ENCODE measurements at regions not wholly inside any gene's neighbourhood (a gene's known extent, or its start where the extent isn't known, plus 50 kb on each side); places are given as distances from the start of the nearest gene placed in this dataset.
A peak's percentile ranks its signal among the peaks of the same experiment; 100 is the strongest.
"Not testable (repeated sequence)": the region's sequence is repeated elsewhere in the genome, so short reads cannot be mapped to it uniquely, and the experiment has no call there.

DNA sequence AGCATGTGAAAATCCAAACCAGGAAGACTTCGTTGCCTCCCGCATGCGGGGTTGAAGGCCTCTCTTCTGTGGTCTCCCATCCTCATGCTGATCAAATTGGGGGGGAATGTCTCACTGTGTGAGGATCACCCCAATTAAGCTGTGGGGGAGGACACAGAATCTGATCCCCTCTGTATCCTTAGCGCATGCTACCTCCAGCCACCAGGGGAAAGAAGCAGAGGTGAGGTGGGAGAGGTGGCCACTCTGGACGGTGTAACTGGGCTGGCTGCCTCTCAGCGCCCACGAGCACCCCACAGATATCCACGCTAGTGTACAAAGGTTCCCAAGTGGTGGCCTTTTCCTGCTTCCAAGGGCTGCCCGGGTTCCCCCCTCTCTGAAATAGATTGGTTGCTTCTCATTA, 177.6 kb upstream of the PLGLB1 start:
- DNase-seq: not testable (repeated sequence)

DNA sequence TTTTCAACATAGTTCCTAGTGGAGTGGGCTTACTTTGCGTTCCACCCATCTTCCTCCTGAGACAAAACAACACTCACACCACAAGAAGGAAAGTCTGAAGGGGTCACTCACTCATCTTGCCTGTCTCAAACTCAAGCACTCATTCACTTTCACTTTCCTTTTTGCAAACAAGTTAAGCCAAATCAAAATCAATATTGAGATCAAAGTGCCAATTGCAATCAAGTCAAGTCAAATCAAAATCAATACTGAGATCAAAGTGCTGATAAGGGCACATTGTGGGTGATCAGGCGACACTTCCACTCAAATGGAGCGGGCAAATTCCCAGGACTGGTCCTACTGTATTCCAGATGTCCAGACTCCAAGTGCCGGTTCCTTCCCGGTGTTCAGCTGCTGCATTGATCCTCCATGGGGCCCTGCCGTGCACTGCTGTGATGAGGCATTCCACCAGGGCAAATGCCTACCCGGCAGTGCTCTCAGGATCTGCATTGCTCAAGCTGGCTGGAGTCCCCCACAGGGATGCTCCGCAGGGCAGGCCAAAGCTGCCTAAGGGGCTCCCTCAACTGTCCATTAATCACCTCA, 183.0 kb upstream of the PLGLB1 start:
- not testable (repeated sequence) for DNase-seq

DNA sequence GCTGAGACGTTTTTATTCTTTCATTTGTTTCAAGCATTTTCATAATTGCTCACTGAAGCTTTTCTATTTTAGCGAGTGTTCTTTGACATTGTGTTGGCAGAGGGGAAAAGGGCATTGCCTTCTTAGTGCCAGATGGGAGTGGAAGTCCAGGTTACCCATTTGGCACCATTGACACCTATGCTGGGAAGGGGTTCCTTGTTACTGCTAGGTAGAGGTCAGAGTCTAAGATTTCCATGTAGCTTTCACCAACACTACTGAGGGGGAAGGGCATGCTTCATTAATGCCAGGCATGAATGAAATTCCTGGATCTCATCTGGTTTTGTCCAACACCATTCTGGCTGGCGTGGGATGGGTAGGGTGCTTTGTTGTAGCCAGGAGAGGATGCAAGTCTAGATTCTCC, 191.3 kb upstream of the PLGLB1 start:
- not testable (repeated sequence) for DNase-seq

DNA sequence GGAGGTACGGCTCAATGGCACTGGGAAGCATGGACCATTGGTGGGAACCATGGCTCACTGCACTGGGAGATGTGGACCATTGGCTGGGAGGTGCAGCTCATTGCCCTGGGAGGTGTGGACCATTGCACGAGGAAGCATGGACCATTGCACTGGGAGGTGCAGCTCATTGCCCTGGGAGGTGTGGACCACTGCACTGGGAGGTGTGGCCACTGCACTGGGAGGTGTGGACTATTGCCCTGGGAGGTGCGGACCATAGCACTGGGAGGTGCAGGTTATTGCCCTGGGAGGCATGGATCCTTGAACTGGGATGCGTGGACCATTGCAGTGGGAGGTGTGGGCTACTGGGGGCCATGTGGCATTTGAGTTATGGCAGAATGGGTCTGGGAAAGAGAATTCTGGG, 195.4 kb upstream of the PLGLB1 start:
- not testable (repeated sequence) for DNase-seq

DNA sequence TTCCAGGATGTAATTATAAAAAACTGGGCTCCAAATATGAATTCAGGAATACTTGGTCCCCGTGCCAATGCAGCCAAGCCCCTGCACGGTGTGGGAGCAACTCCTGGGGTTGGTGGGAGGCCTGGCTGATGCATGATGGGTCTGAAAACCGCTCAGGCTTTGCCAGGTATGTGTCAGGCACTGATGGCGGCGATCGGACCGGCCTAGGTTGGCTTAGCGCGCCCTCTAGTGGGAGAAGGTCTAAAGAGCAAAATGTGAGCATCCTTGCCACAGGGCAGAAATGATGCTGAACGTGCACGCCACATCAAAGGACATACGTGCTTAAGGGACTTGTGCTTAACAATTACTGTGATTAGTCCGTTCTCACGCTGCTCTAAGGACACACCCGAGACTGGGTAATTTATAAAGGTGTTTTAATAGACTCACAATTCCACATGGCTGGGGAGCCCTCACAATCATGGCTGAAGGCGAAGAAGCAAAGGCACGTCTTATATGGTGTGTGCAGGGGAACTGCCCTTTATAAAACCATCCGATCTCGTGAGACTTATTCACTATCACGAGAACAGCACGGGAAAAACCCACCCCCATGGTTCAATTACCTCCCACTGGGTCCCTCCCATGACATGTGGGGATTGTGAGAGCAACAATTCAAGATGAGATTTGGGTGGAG, 196.2 kb upstream of the PLGLB1 start:
- not testable (repeated sequence) for DNase-seq

DNA sequence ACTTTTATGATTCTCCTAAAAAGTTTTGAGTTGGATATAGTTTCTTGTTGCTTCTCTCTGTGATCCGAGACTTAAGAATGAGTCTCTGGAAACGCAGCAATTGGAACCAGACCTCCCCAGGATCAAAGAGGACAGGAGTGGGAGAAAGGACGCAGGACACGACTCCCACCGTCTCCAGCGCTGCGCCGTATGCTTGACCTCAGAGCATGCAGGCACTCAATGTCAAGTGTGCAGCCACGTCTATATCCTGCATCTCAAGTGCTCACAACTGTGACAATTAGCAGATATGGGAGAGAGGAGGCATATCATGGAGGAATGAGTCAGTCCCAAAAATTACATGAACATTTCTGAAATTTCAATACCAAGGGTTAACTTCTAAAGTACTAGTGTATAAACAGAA, 199.0 kb upstream of the PLGLB1 start:
- not testable (repeated sequence) for DNase-seq

DNA sequence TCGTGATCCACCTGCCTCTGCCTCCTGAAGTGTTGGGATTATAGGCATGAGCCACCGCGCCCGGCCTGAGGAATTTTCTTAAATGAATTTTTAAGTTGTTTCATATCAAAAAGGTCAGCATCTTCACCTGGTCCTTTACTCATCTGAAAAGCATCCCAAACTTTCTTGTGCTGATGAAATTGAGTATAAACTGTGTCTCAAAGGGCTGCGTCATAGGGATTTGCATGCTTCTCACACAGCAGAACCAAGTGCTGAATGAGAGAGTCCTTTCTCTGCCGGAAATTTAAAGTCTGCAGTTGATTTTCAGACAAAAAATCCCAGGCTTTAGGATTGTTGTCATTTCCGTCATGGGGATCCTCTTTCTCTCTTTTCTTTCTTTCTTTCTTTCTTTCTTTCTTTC, 200.5 kb upstream of the PLGLB1 start:
- peak; percentile 88 for DNase-seq

DNA sequence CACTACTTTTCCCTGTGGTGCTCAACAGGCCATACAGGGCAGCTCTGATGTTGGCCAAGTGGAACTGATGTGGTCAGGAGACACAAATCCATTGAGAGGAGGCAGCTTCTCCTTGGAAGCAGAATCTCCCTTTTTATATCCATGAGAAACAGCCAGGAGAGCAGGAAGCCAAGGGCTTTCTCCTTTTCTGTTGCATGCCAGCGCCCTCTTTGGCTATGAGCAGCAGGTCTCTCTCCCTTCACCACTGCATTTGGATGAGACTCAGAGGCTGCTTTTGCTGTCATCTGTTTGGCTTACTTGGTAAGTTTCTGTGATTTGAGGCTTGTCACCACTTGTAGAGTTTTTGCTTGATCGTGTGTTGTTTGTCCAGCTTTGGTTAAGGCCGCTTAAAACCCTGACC, 202.2 kb upstream of the PLGLB1 start:
- not testable (repeated sequence) for DNase-seq

DNA sequence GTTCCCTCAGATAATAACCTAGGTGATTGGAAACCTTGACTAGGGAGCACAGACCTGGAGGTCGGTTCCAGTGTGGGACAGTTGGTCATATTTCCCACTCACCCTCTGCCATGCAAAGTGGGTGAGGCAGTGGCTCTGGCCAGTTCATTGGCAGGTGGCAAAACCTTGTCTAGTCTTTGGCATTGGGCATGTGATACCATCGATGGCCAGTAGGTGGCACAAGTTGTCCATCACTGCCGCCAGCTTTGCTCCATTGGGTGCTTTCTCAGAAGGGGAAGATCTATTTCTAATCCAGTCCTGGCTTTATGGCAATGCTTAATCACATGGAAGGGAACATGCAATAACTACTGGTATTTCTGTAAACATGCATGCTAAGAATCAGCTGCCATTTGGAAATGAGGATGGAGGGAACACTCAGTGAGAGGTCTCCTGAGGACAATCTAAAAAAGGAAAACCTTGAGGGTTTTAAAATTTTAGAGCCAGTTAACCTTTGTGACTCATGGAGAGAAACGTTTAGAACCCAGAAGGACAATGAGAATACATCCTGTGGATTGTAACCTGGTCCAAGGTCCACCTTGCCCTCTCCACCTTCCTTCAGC, 207.5 kb upstream of the PLGLB1 start:
- not testable (repeated sequence) for DNase-seq

DNA sequence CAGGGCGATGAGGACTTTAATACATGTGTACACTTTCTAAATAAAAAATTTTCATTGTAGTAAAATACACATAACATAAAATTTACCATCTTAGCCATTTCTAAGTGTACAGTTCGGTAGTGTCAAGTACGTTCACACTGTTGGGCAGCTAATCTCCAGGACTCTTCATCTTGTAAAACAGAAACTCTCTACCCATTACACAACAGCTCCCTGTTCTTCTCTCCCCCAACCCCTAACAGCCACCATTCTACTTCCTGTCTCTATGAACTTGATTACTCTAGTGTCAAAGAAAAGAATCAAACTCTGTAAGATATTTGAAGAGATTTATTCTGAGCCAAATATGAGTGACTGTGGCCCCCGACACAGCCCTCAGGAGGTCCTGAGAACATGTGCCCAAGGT, 208.3 kb upstream of the PLGLB1 start:
- DNase-seq: not testable (repeated sequence)

DNA sequence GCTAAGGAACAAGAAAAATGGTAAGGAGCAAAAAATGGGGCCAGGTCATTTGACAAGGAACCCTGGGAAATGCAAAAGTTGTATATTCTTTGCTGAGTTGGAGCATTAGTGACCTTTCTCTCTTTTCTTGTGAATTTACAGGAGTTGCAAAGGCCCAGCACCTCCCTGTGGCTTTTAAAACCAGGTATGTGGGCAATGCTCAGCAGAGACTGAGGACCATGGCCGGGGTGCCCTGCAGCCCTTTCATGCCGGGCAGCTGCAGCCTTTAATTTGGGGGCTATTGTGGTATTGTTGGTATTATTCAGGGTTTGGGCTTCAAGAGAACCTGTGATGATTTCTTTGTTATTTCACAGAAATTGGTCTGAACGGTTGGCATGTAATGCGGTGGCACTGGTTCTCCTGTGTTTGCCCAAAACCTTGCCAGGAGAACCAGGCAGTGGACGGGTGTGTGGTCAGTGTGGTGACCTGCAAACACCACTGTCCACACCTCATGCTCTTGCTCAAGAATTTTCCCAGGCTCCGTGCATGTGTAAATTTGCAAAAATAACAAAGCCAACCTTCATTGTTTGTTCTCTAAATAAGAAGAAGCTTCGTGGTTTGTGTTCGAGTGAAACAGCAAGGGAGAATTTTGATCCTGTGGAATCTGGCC, 213.8 kb upstream of the PLGLB1 start:
- DNase-seq: not testable (repeated sequence)

DNA sequence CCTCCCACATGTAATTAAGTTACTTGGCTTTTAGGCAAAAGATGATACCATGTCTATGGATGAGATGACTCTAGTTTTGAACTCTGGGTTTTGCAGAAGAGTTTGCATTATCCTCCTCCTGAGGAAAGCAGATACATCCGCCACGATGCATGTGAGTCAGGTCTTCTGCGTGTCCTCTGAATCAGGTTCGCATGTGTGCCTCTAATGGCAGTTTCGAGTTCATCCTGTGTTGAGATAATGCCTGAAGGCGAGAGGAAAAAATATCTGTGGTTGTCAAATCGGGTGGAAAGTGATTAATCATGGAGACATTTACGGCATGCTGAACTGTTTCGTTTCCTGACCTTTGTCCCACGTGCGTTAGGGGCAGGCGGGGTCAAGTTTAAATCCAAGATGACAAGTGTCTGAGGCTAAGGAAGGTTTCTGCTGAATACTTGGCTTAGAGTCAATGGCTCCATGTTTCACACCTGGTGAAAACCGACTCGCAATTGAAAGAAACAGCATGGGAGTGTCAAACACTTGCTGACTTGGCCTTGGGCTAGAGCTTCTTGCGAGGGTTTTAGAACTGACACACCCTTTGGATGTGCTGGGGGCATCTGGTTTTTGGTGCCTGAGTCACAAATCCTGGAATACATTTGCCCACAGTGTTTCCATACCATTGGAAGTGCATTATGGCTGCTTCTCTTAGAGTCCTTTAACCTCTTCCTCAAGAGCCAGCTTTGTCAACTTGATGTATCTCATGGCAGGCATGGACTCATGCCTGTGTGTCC, 216.1 kb upstream of the PLGLB1 start:
- DNase-seq: peak; percentile 7

DNA sequence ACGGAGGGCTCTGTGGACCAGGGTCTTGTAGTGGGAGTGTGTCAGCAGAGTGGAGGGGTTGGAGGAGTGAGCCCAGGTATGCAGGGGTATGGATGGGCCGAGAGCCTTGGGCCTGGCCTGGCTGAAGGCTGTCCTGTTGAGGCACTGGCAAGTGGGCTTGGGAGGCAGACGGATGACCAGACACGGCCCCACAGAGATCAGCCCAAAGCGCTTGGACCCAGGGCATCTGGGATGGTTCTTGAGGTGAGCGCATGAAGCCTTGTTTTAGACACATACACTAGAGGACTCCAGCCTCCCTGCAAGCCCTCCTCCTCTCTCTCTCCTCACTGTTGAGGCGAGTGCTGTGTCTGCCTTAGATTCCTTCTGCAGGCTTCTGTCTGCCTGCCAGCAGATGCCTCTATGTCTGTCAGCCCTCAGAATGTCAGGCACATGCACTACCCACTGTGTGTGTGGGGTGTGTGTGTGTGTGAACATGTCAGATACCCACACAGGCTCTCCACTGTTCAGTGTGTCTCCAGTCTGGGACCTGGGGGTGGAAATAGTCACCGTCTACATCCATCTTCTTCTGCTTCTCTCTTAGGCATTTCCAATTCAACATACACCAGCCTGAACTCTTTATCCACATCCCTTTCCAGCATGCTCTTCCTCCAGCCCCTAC, 218.0 kb upstream of the PLGLB1 start:
- peak; percentile 1 for DNase-seq

DNA sequence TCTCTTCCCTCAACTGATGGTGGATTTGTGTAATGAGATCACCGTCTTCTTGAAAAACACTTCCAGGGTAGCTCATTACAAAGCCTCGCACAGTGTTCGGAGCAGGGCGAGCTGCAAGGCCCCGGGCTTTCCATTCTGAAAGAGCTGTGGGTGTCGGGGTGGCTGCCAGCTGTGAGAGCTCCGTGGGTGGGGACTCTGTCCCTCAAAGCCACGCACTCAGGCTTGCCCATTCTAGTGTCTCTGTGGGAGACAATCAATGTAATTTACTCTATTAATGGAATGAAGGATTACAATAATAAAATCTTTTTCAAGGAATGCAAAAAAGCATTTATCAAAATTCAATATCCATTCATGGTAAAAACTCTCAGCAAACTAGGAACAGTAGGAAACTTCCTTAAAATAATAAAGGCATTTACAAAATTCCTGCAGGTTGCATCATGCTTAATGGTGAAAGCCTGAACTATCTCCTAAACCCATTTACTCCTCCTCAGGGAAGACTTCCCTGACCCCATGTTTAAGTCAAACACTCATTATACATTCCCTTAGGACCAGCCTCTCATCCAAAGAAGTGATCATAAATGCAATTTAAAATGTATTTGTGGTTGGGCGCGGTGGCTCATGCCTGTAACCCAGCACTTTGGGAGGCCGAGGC, 224.5 kb upstream of the PLGLB1 start:
- DNase-seq: not testable (repeated sequence)

DNA sequence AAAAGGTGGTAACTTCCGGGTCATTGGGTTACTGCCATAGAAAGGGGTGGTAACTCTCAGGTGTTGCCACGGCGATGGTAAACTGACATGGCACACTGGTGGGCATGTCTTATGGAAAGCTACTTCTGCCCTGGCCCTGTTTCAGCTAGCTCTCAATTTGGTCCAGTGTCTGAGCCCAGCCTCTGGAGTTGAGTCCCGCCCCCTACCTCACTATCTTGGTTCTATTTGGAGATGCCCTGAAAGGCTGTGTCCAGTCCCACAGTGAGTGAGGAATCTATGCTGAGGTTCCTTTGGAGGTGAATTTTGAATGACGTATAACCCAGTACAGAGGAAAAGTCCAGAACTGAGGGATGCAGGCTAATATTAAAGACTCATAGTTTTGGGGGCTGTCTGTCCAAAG, 230.4 kb upstream of the PLGLB1 start:
- not testable (repeated sequence) for DNase-seq

DNA sequence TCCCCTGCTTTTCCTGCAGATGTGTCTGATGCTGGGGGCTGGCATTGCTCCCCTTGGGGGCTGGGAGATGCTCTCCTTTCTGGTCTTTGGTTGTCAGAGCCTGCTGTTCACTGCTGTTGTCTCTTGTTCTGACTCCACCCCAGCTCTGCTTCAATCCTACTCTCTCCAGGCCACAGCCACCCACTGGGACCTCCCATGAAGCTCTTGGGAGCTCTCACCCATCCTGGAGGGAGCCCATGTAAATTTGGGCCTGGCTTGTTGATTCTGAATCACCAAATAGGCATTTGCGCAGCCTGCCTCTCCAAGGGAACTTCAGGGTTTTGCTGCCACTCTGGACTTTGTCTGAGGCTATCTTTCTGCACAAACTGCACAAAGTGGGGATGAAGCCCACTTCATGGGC, 232.9 kb upstream of the PLGLB1 start:
- DNase-seq: not testable (repeated sequence)

DNA sequence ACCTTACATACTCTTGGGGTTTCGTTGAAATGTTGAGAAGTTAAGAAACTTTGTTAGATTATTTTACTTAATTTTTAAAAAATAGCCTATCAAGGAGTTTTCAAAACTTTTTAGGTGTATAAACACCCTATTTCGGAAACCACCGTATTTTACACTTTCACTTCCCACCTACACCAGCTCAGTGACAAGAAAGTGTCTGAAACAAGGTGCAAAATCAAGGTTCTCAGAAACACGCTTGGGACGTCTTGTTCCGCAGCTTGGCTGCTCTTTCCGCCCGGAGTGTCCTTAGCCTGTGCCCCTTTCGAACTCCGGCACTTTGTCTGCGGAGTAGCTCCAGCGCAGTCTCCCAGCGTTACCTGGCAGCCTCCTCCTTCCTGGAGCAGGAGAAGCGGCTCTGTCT, 233.8 kb upstream of the PLGLB1 start:
- DNase-seq: not testable (repeated sequence)

DNA sequence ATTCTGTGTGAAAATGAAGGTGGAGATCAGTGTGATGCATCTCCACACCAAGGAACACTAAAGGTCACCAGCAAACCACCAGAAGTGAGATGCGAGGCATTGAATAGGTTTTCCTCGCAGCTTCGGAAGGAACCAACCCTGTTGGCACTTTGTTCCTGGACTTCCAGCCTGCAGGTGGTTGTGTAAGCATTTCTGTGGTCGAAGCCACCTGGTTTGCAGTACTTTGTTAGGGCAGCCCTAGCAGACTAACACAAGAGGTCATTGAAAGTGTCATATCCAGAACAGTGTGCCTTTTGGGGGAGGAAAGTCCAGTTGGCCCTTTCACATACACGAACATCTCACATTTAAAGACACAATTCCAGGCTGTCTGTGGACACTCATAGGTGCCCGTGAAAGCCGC, 237.2 kb upstream of the PLGLB1 start:
- DNase-seq: not testable (repeated sequence)

DNA sequence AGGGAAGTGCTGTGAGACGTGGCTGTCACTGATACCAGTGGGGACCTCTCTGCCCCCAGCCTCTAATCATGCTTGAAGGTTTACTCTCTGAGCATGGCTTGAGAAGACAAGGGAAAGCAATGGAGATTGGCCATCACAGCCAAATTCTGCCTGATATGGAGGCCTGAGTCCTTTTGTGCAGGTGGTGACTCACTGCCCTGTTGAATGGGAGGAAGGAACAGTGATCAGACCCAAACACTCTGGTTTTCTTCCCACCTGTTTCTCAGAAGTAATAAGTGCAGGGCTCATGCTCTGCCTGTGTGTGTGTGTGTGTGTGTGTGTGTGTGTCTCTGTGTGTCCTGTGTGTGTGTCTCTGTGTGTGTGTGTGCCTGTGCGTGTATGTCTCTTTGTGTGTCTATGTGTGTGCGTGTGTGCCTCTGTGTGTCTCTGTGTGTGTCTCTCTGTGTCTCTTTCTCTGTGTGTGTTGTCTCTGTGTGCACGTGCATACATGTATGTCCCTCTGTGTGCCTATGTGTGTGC, 240.6 kb upstream of the PLGLB1 start:
- DNase-seq: not testable (repeated sequence)

DNA sequence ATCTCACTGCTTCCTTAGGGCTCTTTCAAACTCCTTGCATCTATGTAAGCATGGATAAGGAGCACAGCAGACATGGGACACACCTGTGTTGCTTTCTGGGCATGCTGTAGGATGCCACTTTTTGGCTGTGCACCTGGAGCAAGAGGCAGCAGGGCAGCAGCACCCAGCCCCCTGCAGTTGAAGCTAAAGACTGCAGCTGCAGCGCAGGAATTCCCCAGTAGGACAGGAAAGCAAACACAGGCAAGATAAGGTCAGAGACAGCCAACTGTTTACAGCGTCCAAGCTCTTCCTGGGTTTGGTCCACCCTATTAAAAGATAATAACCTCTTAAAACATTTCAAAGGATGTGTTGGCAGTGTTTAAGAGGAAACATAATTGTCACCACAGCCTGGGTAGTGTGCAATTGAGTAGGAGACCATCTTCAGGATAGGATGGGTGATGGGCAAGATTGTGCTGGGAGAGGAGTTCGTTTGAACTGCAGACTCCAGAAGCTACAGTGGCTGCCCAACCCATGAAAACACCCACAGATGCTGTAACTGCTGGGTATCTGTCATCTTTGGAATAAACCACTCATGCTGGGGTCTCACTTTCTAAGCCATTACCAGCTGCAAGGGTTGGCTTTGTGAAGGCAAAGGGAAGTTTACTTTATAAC, 242.3 kb upstream of the PLGLB1 start:
- not testable (repeated sequence) for DNase-seq

DNA sequence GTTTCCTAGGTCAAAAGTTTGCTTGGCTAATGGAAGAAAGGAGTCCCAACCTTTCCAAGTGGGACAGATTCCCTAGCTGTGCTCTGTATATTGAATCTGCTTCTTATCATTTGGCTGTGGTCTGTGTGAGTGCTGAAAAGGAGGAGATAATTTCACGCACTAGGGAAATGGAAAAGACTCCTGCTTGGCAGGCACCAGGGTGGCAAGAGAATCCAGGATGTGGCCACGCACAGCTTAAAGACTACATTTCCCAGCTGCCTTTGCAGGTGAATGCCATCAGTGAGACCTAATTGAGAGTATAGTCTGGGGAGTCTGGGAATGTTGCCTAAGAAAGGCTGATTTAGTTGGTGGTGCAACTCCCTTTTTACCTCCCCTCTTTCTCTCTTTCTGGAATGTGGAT, 253.5 kb upstream of the PLGLB1 start:
- DNase-seq: not testable (repeated sequence)

Data from NCI-H226 (cell line).